ENCODE measurements at regions not wholly inside any gene's neighbourhood (a gene's known extent, or its start where the extent isn't known, plus 50 kb on each side); places are given as distances from the start of the nearest gene placed in this dataset.

GRCh38 chr21:27301220-27301619 lies 334.3 kb upstream of the ADAMTS5 start:
- no peaks in the 10 kb centered on the region for H3K79me2 ChIP-seq (ENCODE audit: low read depth)
- Mint-ChIP-seq H3K36me3 (no peaks in the 10 kb centered on the region), H3K27ac (no peak overlapping the region), H3K4me3 (no peak overlapping the region), H3K9me3 (no peaks in the 10 kb centered on the region), H3K27me3 (ENCODE audit: insufficient read depth, low read depth) (no peaks in the 10 kb centered on the region), H3K4me1 (peaks cover 7% of the 10 kb centered on the region)
- no peaks in the 10 kb centered on the region for H3F3A ChIP-seq (ENCODE audit: low read depth)
- no peaks in the 10 kb centered on the region for H3K9me3 ChIP-seq (ENCODE audit: low read depth)
- no peak for TF ChIP-seq EZH2 (IDR thresholded peaks at IDR 0.05)
- TF ChIP-seq EZH2phosphoT487 (IDR thresholded peaks at IDR 0.05), result no peak
- TF ChIP-seq, protein P1, sequence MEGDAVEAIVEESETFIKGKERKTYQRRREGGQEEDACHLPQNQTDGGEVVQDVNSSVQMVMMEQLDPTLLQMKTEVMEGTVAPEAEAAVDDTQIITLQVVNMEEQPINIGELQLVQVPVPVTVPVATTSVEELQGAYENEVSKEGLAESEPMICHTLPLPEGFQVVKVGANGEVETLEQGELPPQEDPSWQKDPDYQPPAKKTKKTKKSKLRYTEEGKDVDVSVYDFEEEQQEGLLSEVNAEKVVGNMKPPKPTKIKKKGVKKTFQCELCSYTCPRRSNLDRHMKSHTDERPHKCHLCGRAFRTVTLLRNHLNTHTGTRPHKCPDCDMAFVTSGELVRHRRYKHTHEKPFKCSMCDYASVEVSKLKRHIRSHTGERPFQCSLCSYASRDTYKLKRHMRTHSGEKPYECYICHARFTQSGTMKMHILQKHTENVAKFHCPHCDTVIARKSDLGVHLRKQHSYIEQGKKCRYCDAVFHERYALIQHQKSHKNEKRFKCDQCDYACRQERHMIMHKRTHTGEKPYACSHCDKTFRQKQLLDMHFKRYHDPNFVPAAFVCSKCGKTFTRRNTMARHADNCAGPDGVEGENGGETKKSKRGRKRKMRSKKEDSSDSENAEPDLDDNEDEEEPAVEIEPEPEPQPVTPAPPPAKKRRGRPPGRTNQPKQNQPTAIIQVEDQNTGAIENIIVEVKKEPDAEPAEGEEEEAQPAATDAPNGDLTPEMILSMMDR (IDR thresholded peaks at IDR 0.05), result no peak
- H4K20me1 ChIP-seq (ENCODE audit: low read depth), result no peaks in the 10 kb centered on the region
- no peak overlapping the region for H3K9ac ChIP-seq
- H3K4me3 ChIP-seq, result no peak overlapping the region
- no peaks in the 10 kb centered on the region for H3K36me3 ChIP-seq
- H3K4me2 ChIP-seq, result no peak overlapping the region
- no peaks in the 10 kb centered on the region for H3K4me1 ChIP-seq
- no peaks in the 10 kb centered on the region for H3K27me3 ChIP-seq
- H2AFZ ChIP-seq (replicated peaks), result no peak overlapping the region
- no peak overlapping the region for H3K27ac ChIP-seq
- no peak for DNase-seq (ENCODE audit: low spot score)

DNA sequence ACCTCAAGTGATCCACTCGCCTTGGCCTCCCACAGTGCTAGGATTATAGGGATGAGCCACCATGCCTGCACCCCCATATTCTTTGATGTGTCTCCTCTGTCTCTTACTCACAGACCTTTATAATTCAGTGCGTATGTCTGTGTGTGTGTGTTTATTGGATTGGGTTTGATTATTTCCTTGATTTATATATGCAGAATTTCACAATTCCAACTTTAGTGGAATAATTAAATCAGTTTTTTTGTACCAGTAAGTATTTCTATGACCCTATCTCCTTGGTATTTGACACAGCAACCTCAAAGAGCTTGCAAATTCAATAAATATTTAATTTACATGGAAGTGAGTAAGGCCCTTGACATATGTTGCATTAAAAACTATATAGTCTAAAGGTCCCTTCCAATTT lies 333.9 kb upstream of the ADAMTS5 start:
- no peaks in the 10 kb centered on the region for H3K36me3 ChIP-seq
- Mint-ChIP-seq H3K27me3 (ENCODE audit: insufficient read depth, low read depth) (no peaks in the 10 kb centered on the region), H3K9me3 (no peaks in the 10 kb centered on the region), H3K4me3 (no peak overlapping the region), H3K36me3 (no peaks in the 10 kb centered on the region), H3K4me1 (peaks cover 7% of the 10 kb centered on the region), H3K27ac (no peak overlapping the region)
- H3F3A ChIP-seq (ENCODE audit: low read depth), result no peaks in the 10 kb centered on the region
- no peak overlapping the region for H3K4me2 ChIP-seq
- no peak for DNase-seq (ENCODE audit: low spot score)
- H3K4me3 ChIP-seq, result no peak overlapping the region
- no peaks in the 10 kb centered on the region for H3K79me2 ChIP-seq (ENCODE audit: low read depth)
- no peaks in the 10 kb centered on the region for H4K20me1 ChIP-seq (ENCODE audit: low read depth)
- H2AFZ ChIP-seq (replicated peaks), result no peak overlapping the region
- no peaks in the 10 kb centered on the region for H3K4me1 ChIP-seq
- no peak for TF ChIP-seq EZH2phosphoT487 (IDR thresholded peaks at IDR 0.05)
- no peak for TF ChIP-seq EZH2 (IDR thresholded peaks at IDR 0.05)
- TF ChIP-seq, protein P1 (IDR thresholded peaks at IDR 0.05), result no peak
- H3K9ac ChIP-seq, result no peak overlapping the region
- no peaks in the 10 kb centered on the region for H3K27me3 ChIP-seq
- no peak overlapping the region for H3K27ac ChIP-seq
- H3K9me3 ChIP-seq (ENCODE audit: low read depth), result no peaks in the 10 kb centered on the region

GRCh38 chr21:27298465-27298864 lies 331.6 kb upstream of the ADAMTS5 start:
- H4K20me1 ChIP-seq (ENCODE audit: low read depth), result no peaks in the 10 kb centered on the region
- H3K36me3 ChIP-seq, result no peaks in the 10 kb centered on the region
- H3K9me3 ChIP-seq (ENCODE audit: low read depth), result no peaks in the 10 kb centered on the region
- Mint-ChIP-seq H3K4me3 (no peak overlapping the region), H3K4me1 (peaks cover 7% of the 10 kb centered on the region), H3K27me3 (ENCODE audit: insufficient read depth, low read depth) (peaks cover 3% of the 10 kb centered on the region), H3K36me3 (no peaks in the 10 kb centered on the region), H3K27ac (no peak overlapping the region), H3K9me3 (no peaks in the 10 kb centered on the region)
- H3K4me1 ChIP-seq, result no peaks in the 10 kb centered on the region
- no peaks in the 10 kb centered on the region for H3F3A ChIP-seq (ENCODE audit: low read depth)
- H3K9ac ChIP-seq, result no peak overlapping the region
- H3K79me2 ChIP-seq (ENCODE audit: low read depth), result no peaks in the 10 kb centered on the region
- no peak overlapping the region for H2AFZ ChIP-seq (replicated peaks)
- TF ChIP-seq EZH2phosphoT487 (IDR thresholded peaks at IDR 0.05) (no peak), EZH2 (IDR thresholded peaks at IDR 0.05) (no peak)
- TF ChIP-seq, protein P1 (IDR thresholded peaks at IDR 0.05), result no peak
- no peak overlapping the region for H3K4me2 ChIP-seq
- H3K27me3 ChIP-seq, result no peaks in the 10 kb centered on the region
- peak; percentile 30 for DNase-seq (ENCODE audit: low spot score)
- no peak overlapping the region for H3K27ac ChIP-seq
- no peak overlapping the region for H3K4me3 ChIP-seq
